K562 (cell line): ENCODE measurements at regions not wholly inside any gene's neighbourhood (a gene's known extent, or its start where the extent isn't known, plus 50 kb on each side); places are given as distances from the start of the nearest gene placed in this dataset.

Experiments used
- ATAC-seq: fragments of 200-7000 bp; cut with Tn5 transposase; 3 replicates; pipeline ENCODE4 v1.9.1; 2020; ENCODE audit warnings: moderate library complexity
- BruUV-seq: library from RNA; stranded (reverse); fragments of 400-500 nt; replicated peaks from 2 replicates; lab custom pipeline; 2021; lab: Mats Ljungman, UMichigan
- CTCF ChIA-PET: fragments of 300-600 bp; formaldehyde crosslinking; extraction: SDS; loops from one replicate; lab custom pipeline; 2021; ENCODE audit warnings: low intra/inter-chr PET ratio; lab: Yijun Ruan, JAX
- POLR2A ChIA-PET: fragments of 300-600, 350-650 bp; sonication (Branson Sonifier 250); formaldehyde crosslinking; extraction: SDS; loops from one replicate; lab custom pipeline; 2021; ENCODE audit warnings: antibody characterized with exemption, inconsistent platforms; lab: Yijun Ruan, JAX
- DNase-seq, 4 experiments: peaks; one replicate each; pipeline versions ENCODE4 v3.0.0 to v3.0.0-alpha.2; 2011 to 2018; ENCODE audit warnings: low spot score in 3 of 4, mixed read lengths in 3 of 4; ENCODE audit errors: extremely low read depth in 1 of 4
- FAIRE-seq: peaks from 2 replicates; lab custom pipeline; 2011; peaks lifted over from hg19 to GRCh38; lab: Jason Lieb, UNC
- H2AFZ ChIP-seq: 2 replicates; pipeline ENCODE4 v1.6.0; 2011; ENCODE audit warnings: low read depth, low read length, control low read depth, inconsistent platforms
- H3K27ac ChIP-seq: fragments of 200-600 bp; 3 replicates; pipeline ENCODE4 v1.8.0; 2011; ENCODE audit warnings: low read depth, mild to moderate bottlenecking, control low read depth, inconsistent platforms, low read length, moderate library complexity, mixed read lengths; ENCODE audit errors: extremely low read depth
- H3K27me3 ChIP-seq, 2 experiments: fragments of 300-600 bp in 1 of 2; 2 replicates in 1 of 2; 3 replicates in 1 of 2; pipeline versions ENCODE4 v1.6.0 to v1.8.0; 2011; ENCODE audit warnings: inconsistent platforms in 2 of 2, low read length in 2 of 2, mild to moderate bottlenecking in 1 of 2, mixed read lengths in 1 of 2, moderate library complexity in 1 of 2; ENCODE audit not compliant: control insufficient read depth in 2 of 2, insufficient read depth in 2 of 2
- H3K36me3 ChIP-seq: fragments of 300-600 bp; 3 replicates; pipeline ENCODE4 v1.8.0; 2011; ENCODE audit warnings: mild to moderate bottlenecking, low read length, inconsistent platforms; ENCODE audit not compliant: control insufficient read depth, insufficient read depth
- H3K4me1 ChIP-seq, 2 experiments: fragments of 200-600 bp in 1 of 2; replicated peaks in 1 of 2; 2 replicates in 1 of 2; 3 replicates in 1 of 2; pipeline versions ENCODE4 v1.5.1 to v1.8.0; 2011; ENCODE audit warnings: inconsistent platforms in 2 of 2, low read length in 2 of 2, mild to moderate bottlenecking in 1 of 2, mixed read lengths in 1 of 2, moderate library complexity in 1 of 2; ENCODE audit not compliant: control insufficient read depth in 2 of 2, insufficient read depth in 2 of 2
- H3K4me2 ChIP-seq: 2 replicates; pipeline ENCODE4 v1.6.1; 2011; ENCODE audit warnings: low read length, control low read depth, inconsistent platforms, mixed read lengths; ENCODE audit not compliant: insufficient read depth
- H3K4me3 ChIP-seq: fragments of 200-600 bp; sonication (generic), shearing (Covaris generic); 2 replicates; pipeline ENCODE4 v1.5.1; 2016; ENCODE audit warnings: control low read depth, inconsistent platforms
- H3K79me2 ChIP-seq: fragments of 200-600 bp; 3 replicates; pipeline ENCODE4 v1.8.0; 2011; ENCODE audit warnings: low read length, inconsistent platforms; ENCODE audit not compliant: control insufficient read depth, insufficient read depth
- H3K9ac ChIP-seq, 2 experiments: 2 replicates each; pipeline versions ENCODE4 v1.6.0 to v1.6.1; 2011; ENCODE audit warnings: low read depth in 2 of 2, low read length in 2 of 2, control low read depth in 1 of 2, inconsistent platforms in 1 of 2, mild to moderate bottlenecking in 1 of 2, mixed read lengths in 1 of 2; ENCODE audit not compliant: insufficient read depth in 1 of 2
- H3K9me1 ChIP-seq: one replicate; pipeline ENCODE4 v1.6.0; 2011; ENCODE audit warnings: inconsistent platforms, mild to moderate bottlenecking, low read length, moderate library complexity; ENCODE audit not compliant: control insufficient read depth, insufficient read depth
- H3K9me3 ChIP-seq: replicated peaks from 2 replicates; pipeline ENCODE4 v1.5.1; 2011; ENCODE audit warnings: low read depth, low read length, inconsistent platforms; ENCODE audit not compliant: control insufficient read depth, insufficient read depth
- H4K20me1 ChIP-seq: replicated peaks from 2 replicates; pipeline ENCODE4 v1.6.1; 2011; ENCODE audit warnings: low read length, inconsistent platforms, mixed read lengths; ENCODE audit not compliant: control insufficient read depth, insufficient read depth
- CSDE1 ChIP-seq, 2 experiments: fragments of 450-650 bp; IDR thresholded peaks; 2 replicates each; pipeline ENCODE4 v1.6.1; 2016; ENCODE audit warnings: mild to moderate bottlenecking in 1 of 2
- ESRRB ChIP-seq: fragments of 250-450 bp; sonication (Bioruptor Pico); IDR thresholded peaks from 2 replicates; pipeline ENCODE4 v1.5.0; 2020; ENCODE audit warnings: mild to moderate bottlenecking, moderate library complexity, borderline replicate concordance
- HCFC1 ChIP-seq: IDR thresholded peaks from 2 replicates; pipeline ENCODE4 v1.6.1; 2012; ENCODE audit warnings: low read depth, low read length, improper control_type of control experiment
- HES1 ChIP-seq: fragments of 450-650 bp; IDR thresholded peaks from 2 replicates; pipeline ENCODE4 v1.6.1; 2016; ENCODE audit warnings: low read depth, mild to moderate bottlenecking, moderate library complexity
- LCOR ChIP-seq: sonication (generic); formaldehyde crosslinking; IDR thresholded peaks from 2 replicates; pipeline ENCODE4 v1.8.0; 2022; ENCODE audit warnings: mild to moderate bottlenecking, missing genetic modification reagents
- MTA3 ChIP-seq: fragments of 450-650 bp; formaldehyde crosslinking; IDR thresholded peaks from 2 replicates; pipeline ENCODE4 v1.6.1; 2017; ENCODE audit warnings: mild to moderate bottlenecking, borderline replicate concordance
- PYGO2 ChIP-seq: fragments of 450-650 bp; IDR thresholded peaks from 2 replicates; pipeline ENCODE4 v1.6.1; 2016; ENCODE audit warnings: mild to moderate bottlenecking, missing genetic modification characterization, moderate library complexity, missing compliant biosample characterization
- SNAPC5 ChIP-seq: fragments of 250-450 bp; sonication (Bioruptor Pico); IDR thresholded peaks from 2 replicates; pipeline ENCODE4 v1.8.0; 2021; ENCODE audit warnings: moderate library complexity, mild to moderate bottlenecking, inconsistent platforms
- SRSF9 ChIP-seq: fragments of 200-400 bp; formaldehyde crosslinking; IDR thresholded peaks from 2 replicates; pipeline ENCODE4 v1.6.1; 2017; ENCODE audit warnings: low read depth, low read length, borderline replicate concordance
- ZNF696 ChIP-seq: fragments of 250-450 bp; sonication (Bioruptor Pico); conservative IDR thresholded peaks from 2 replicates; pipeline ENCODE4 v1.4.0; 2020; ENCODE audit warnings: mild to moderate bottlenecking, moderate library complexity
- ZNF79 ChIP-seq: fragments of 250-450 bp; sonication (Bioruptor Pico); IDR thresholded peaks from 2 replicates; pipeline ENCODE4 v1.4.0; 2020; ENCODE audit warnings: low read depth, mild to moderate bottlenecking, moderate library complexity
- WGBS: fragments of 100-300 bp; shearing (Covaris generic); methylation state at CpG from one replicate; pipeline ENCODE4 v1.1.6; 2016; ENCODE audit warnings: low coverage, mixed read lengths; ENCODE audit not compliant: insufficient coverage; ENCODE audit errors: missing lambda C conversion rate; 5-methylcytosine and 5-hydroxymethylcytosine counted together
- in situ Hi-C: fragments of 300-500 bp; cut with MboI; formaldehyde crosslinking; loops from 4 replicates; pipeline ENCODE4 v1.15.0; 2018; ENCODE audit warnings: inconsistent platforms, mixed read lengths
- intact Hi-C: fragments of 100-400 bp; cut with micrococcal nuclease; formaldehyde crosslinking; loops from 2 replicates; pipeline ENCODE4 v1.14.2; 2022

GRCh38 chr19:31562966-31563612, 213.9 kb upstream of the TSHZ3 start:
- WGBS: 1% methylated on average over 25 of the region's 25 CpGs
- no peaks in the 10 kb centered on the region for H3K36me3 ChIP-seq
- H3K9ac ChIP-seq: no peak overlapping the region; a peak in 1 of 4 replicates
- BruUV-seq: no TSS peak
- FAIRE-seq (no peak), DNase-seq (no peak), ATAC-seq (no peak)
- H3K27me3 ChIP-seq: peaks cover 0 to 14% of the 10 kb centered on the region in 2 experiments; a peak in 2 of 5 replicates
- no peak overlapping the region for H3K4me3 ChIP-seq
- no peak overlapping the region for H3K27ac ChIP-seq
- TF ChIP-seq SRSF9: no peak
- H4K20me1 ChIP-seq: no peaks in the 10 kb centered on the region
- no peak overlapping the region for H3K4me2 ChIP-seq
- no peaks in the 10 kb centered on the region for H3K9me3 ChIP-seq
- no peak overlapping the region for H2AFZ ChIP-seq
- intact Hi-C loops: no loop called here
- no peaks in the 10 kb centered on the region for H3K4me1 ChIP-seq
- H3K79me2 ChIP-seq: no peaks in the 10 kb centered on the region
- in situ Hi-C loops: no loop called here
- ChIA-PET POLR2A (no interaction called here), CTCF (no interaction called here)
- no peaks in the 10 kb centered on the region for H3K9me1 ChIP-seq

- intact Hi-C loops (no loop called here), in situ Hi-C loops (no loop called here)
- ChIA-PET CTCF (no interaction called here), POLR2A (interaction anchor here (0.6 kb wide), 1 partner anchor 231 kb away, joined by 3 read pairs; no protein-coding TSS in a partner anchor)
- H3K9ac ChIP-seq: no peak overlapping the region
- H3K4me2 ChIP-seq: no peak overlapping the region
- H4K20me1 ChIP-seq: no peaks in the 10 kb centered on the region
- no peak overlapping the region for H3K27ac ChIP-seq
- H3K4me3 ChIP-seq: no peak overlapping the region
- DNase-seq: no peak
- no peaks in the 10 kb centered on the region for H3K9me1 ChIP-seq
- peaks cover 0 to 11% of the 10 kb centered on the region in 2 experiments; a peak in 2 of 5 replicates for H3K27me3 ChIP-seq
- WGBS: 0% methylated on average over 9 of the region's 11 CpGs
- H3K4me1 ChIP-seq: no peaks in the 10 kb centered on the region
- no peak for FAIRE-seq
- ATAC-seq: no peak
- TF ChIP-seq HCFC1 (no peak), LCOR (CRISPR knock-in tag) (no peak), ESRRB (CRISPR knock-in tag) (no peak), SNAPC5 (CRISPR knock-in tag) (no peak), ZNF79 (CRISPR knock-in tag) (no peak), ZNF696 (no peak), MTA3 (no peak), HES1 (no peak), CSDE1 (IDR thresholded peaks at IDR 0.05) (no peak), PYGO2 (tag) (no peak)
- no peaks in the 10 kb centered on the region for H3K79me2 ChIP-seq
- no peak overlapping the region for H2AFZ ChIP-seq
- no peaks in the 10 kb centered on the region for H3K9me3 ChIP-seq
- no peaks in the 10 kb centered on the region for H3K36me3 ChIP-seq
- no TSS peak for BruUV-seq
These were observed 218.5 kb upstream of the TSHZ3 start for GRCh38 chr19:31567776-31568175.
